GM19238 (cell line): ENCODE measurements at regions not wholly inside any gene's neighbourhood (a gene's known extent, or its start where the extent isn't known, plus 50 kb on each side); places are given as distances from the start of the nearest gene placed in this dataset.
"Not testable (repeated sequence)": the region's sequence is repeated elsewhere in the genome, so short reads cannot be mapped to it uniquely, and the experiment has no call there.

Source experiments
- DNase-seq: peaks from one replicate; pipeline ENCODE4 v3.0.0; 2011; ENCODE audit warnings: low spot score; ENCODE audit not compliant: insufficient read length

GRCh38 chr6:27806981-27807440, 105.2 kb downstream of the OR2B2 start:
- no peak for DNase-seq

- no peak for DNase-seq
These were observed 106.8 kb downstream of the OR2B2 start for GRCh38 chr6:27805347-27805746.

- DNase-seq = no peak
These were observed 107.3 kb downstream of the OR2B2 start for GRCh38 chr6:27804851-27805250.

- no peak for DNase-seq
These were observed 111.3 kb downstream of the OR2B2 start for GRCh38 chr6:27800731-27801373.

- DNase-seq = no peak
These were observed 114.2 kb downstream of the OR2B2 start for GRCh38 chr6:27797960-27798359.

GRCh38 chr6:27796736-27797481, 115.3 kb downstream of the OR2B2 start:
- not testable (repeated sequence) for DNase-seq

GRCh38 chr6:27795697-27796494, 116.3 kb downstream of the OR2B2 start:
- no peak for DNase-seq

GRCh38 chr6:27791182-27791943, 120.8 kb downstream of the OR2B2 start:
- DNase-seq = no peak

GRCh38 chr6:27788376-27788775, 123.8 kb downstream of the OR2B2 start:
- not testable (repeated sequence) for DNase-seq

- no peak for DNase-seq
These were observed 126.1 kb downstream of the OR2B2 start for GRCh38 chr6:27786048-27786447.

GRCh38 chr6:27785294-27785693, 126.9 kb downstream of the OR2B2 start:
- no peak for DNase-seq

- no peak for DNase-seq
These were observed 129.4 kb downstream of the OR2B2 start for GRCh38 chr6:27782748-27783147.

- DNase-seq = no peak
These were observed 133.4 kb downstream of the OR2B2 start for GRCh38 chr6:27778625-27779417.

GRCh38 chr6:27777614-27778355, 134.4 kb downstream of the OR2B2 start:
- no peak for DNase-seq

GRCh38 chr6:27777126-27777525, 135.1 kb downstream of the OR2B2 start:
- DNase-seq = no peak

GRCh38 chr6:27776504-27776903, 135.7 kb downstream of the OR2B2 start:
- no peak for DNase-seq

GRCh38 chr6:27775796-27776184, 136.4 kb downstream of the OR2B2 start:
- DNase-seq = no peak

GRCh38 chr6:27775138-27775795, 136.9 kb downstream of the OR2B2 start:
- not testable (repeated sequence) for DNase-seq

GRCh38 chr6:27774264-27774600, 138.0 kb downstream of the OR2B2 start:
- not testable (repeated sequence) for DNase-seq
